ENCODE measurements at regions not wholly inside any gene's neighbourhood (a gene's known extent, or its start where the extent isn't known, plus 50 kb on each side); places are given as distances from the start of the nearest gene placed in this dataset.

DNA sequence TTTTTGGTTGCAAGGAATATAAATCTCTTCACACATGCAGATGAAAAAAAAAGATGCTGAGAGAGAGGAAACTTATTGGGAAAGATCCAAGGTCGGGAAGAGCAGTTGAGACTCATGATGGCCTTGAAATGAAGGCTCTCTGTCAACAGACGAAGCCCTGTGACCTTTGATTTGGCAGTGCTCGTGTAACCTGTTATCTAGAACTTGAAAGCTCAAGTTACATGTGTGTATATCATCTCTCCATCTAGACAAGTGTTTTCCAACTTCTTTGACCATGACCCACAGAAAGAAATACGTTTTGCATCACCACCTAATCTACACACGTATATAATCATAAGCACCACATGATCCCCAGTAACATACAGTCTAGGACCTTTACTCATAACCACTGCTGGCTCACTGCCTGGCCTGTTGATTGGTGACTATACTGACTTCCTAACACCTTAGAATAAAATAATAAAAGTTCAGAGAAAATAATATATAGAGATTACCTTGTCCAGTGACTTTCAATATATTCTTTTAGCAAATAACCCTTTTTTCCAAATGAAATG lies 319.0 kb upstream of the PKDCC start:
- intact Hi-C loops (cut with micrococcal nuclease; ENCODE audit: unreplicated experiment): no loop called here
- Histone ChIP-seq H3K4me1 (ENCODE audit: insufficient read depth, low read length, poor library complexity, severe bottlenecking) (no peaks in the 10 kb centered on the region), H3K36me3 (ENCODE audit: insufficient read depth, low read length, poor library complexity, severe bottlenecking) (no peaks in the 10 kb centered on the region), H3K9me3 (ENCODE audit: low read depth, low read length, poor library complexity, severe bottlenecking) (no peaks in the 10 kb centered on the region), H3K4me3 (ENCODE audit: low read depth, low read length, poor library complexity, severe bottlenecking) (no peak overlapping the region), H3K27me3 (replicated peaks; ENCODE audit: insufficient read depth, low read depth, low read length, poor library complexity) (no peaks in the 10 kb centered on the region), H3K27ac (ENCODE audit: low read depth, low read length, poor library complexity, severe bottlenecking) (no peak overlapping the region)
- TF ChIP-seq EZH2 (IDR thresholded peaks at IDR 0.05; ENCODE audit: borderline replicate concordance, low read depth, low read length, poor library complexity, severe bottlenecking): no peak
- TF ChIP-seq, protein P1, sequence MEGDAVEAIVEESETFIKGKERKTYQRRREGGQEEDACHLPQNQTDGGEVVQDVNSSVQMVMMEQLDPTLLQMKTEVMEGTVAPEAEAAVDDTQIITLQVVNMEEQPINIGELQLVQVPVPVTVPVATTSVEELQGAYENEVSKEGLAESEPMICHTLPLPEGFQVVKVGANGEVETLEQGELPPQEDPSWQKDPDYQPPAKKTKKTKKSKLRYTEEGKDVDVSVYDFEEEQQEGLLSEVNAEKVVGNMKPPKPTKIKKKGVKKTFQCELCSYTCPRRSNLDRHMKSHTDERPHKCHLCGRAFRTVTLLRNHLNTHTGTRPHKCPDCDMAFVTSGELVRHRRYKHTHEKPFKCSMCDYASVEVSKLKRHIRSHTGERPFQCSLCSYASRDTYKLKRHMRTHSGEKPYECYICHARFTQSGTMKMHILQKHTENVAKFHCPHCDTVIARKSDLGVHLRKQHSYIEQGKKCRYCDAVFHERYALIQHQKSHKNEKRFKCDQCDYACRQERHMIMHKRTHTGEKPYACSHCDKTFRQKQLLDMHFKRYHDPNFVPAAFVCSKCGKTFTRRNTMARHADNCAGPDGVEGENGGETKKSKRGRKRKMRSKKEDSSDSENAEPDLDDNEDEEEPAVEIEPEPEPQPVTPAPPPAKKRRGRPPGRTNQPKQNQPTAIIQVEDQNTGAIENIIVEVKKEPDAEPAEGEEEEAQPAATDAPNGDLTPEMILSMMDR (conservative IDR thresholded peaks at IDR 0.05; ENCODE audit: low read depth, low read length): no peak
- DNase-seq (ENCODE audit: low spot score): no peak
- POLR2A ChIA-PET (ENCODE audit: low non-redundant PET): no interaction called here
- CTCF ChIA-PET: no interaction called here
- no TSS peak for BruUV-seq (replicated peaks)

DNA sequence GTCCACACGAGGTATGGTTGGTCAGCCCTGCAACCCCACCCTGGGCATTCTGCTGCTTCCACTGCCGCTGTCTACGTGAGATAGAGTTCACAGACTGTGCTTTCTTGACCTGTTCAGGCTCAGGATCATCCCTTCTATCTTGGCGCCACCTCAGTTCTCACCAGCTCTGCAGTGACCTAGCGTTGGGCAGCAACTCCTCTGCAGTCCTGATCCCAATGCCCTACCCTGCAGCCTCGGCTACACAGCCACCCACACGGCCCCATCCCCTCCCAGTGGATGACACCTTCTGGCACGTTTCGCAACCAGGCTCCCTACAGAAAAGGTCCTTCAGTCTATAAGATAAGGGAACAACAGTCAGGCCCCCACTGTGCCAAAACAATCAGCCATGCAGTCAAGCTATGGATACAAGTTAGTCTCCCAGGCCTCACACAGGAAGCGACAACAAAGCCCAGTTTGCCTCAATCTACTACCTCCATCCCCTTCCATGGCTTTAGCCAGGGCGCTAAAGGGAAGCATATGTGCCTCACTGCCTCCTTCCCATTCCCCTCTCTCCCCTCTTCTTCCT lies 317.9 kb upstream of the PKDCC start:
- H3K27me3 ChIP-seq (replicated peaks; ENCODE audit: insufficient read depth, low read depth, low read length, poor library complexity): no peaks in the 10 kb centered on the region
- H3K4me3 ChIP-seq (ENCODE audit: low read depth, low read length, poor library complexity, severe bottlenecking): no peak overlapping the region
- no peak overlapping the region for H3K27ac ChIP-seq (ENCODE audit: low read depth, low read length, poor library complexity, severe bottlenecking)
- TF ChIP-seq, protein P1 (conservative IDR thresholded peaks at IDR 0.05; ENCODE audit: low read depth, low read length): no peak
- TF ChIP-seq EZH2 (IDR thresholded peaks at IDR 0.05; ENCODE audit: borderline replicate concordance, low read depth, low read length, poor library complexity, severe bottlenecking): no peak
- no TSS peak for BruUV-seq (replicated peaks)
- H3K36me3 ChIP-seq (ENCODE audit: insufficient read depth, low read length, poor library complexity, severe bottlenecking): no peaks in the 10 kb centered on the region
- H3K9me3 ChIP-seq (ENCODE audit: low read depth, low read length, poor library complexity, severe bottlenecking): no peaks in the 10 kb centered on the region
- POLR2A ChIA-PET (ENCODE audit: low non-redundant PET): no interaction called here
- H3K4me1 ChIP-seq (ENCODE audit: insufficient read depth, low read length, poor library complexity, severe bottlenecking): no peaks in the 10 kb centered on the region
- DNase-seq (ENCODE audit: low spot score): no peak
- CTCF ChIA-PET: no interaction called here
- intact Hi-C loops (cut with micrococcal nuclease; ENCODE audit: unreplicated experiment): no loop called here

DNA sequence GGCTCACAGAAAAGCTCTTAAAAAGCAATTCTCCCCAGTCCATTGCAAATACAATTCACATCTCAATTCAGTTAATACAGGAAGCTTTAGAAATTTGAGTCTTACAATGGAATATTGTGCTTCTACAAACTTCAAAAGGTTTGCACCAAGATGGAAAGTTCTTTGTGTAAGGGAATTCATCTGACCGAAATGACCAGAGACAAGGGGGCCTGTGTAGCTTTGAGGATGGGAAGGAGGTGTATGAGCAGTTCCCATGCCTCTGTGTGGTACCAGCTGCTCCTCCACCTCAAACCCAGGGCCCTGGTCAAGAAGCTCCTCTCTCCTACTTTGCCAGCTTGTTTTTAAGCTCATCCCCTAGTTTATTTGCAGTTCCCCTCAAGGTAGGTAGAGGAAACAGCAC lies 312.8 kb upstream of the PKDCC start:
- Histone ChIP-seq H3K9me3 (ENCODE audit: low read depth, low read length, poor library complexity, severe bottlenecking) (no peaks in the 10 kb centered on the region), H3K4me3 (ENCODE audit: low read depth, low read length, poor library complexity, severe bottlenecking) (no peak overlapping the region), H3K36me3 (ENCODE audit: insufficient read depth, low read length, poor library complexity, severe bottlenecking) (no peaks in the 10 kb centered on the region), H3K27ac (ENCODE audit: low read depth, low read length, poor library complexity, severe bottlenecking) (no peak overlapping the region), H3K27me3 (replicated peaks; ENCODE audit: insufficient read depth, low read depth, low read length, poor library complexity) (no peaks in the 10 kb centered on the region), H3K4me1 (ENCODE audit: insufficient read depth, low read length, poor library complexity, severe bottlenecking) (no peaks in the 10 kb centered on the region)
- DNase-seq (ENCODE audit: low spot score): no peak
- TF ChIP-seq EZH2 (IDR thresholded peaks at IDR 0.05; ENCODE audit: borderline replicate concordance, low read depth, low read length, poor library complexity, severe bottlenecking): no peak
- TF ChIP-seq, protein P1 (conservative IDR thresholded peaks at IDR 0.05; ENCODE audit: low read depth, low read length): no peak
- ChIA-PET POLR2A (ENCODE audit: low non-redundant PET) (no interaction called here), CTCF (no interaction called here)
- intact Hi-C loops (cut with micrococcal nuclease; ENCODE audit: unreplicated experiment): no loop called here
- BruUV-seq (replicated peaks): no TSS peak

Data from A673 (cell line).